ENCODE measurements at regions not wholly inside any gene's neighbourhood (a gene's known extent, or its start where the extent isn't known, plus 50 kb on each side); places are given as distances from the start of the nearest gene placed in this dataset.

GRCh38 chr3:181797431-181797830 lies 85.7 kb downstream of the SOX2 start:
- no peak for DNase-seq
- in situ Hi-C loops (cut with HindIII; ENCODE audit: low pct_ligation_motif_present, low sequenced_read_pairs) = no loop called here
- H3K27me3 ChIP-seq (replicated peaks) = no peaks in the 10 kb centered on the region
- no peak for TF ChIP-seq CTCF (IDR thresholded peaks at IDR 0.05; ENCODE audit: low read depth, low read length, missing control alignments)
- H3K4me3 ChIP-seq (ENCODE audit: low read depth, low read length) = no peak overlapping the region
- no peaks in the 10 kb centered on the region for H3K36me3 ChIP-seq (replicated peaks)
- H3K27ac ChIP-seq = no peak overlapping the region

- H3K27ac ChIP-seq = no peak overlapping the region
- no peak for TF ChIP-seq CTCF (IDR thresholded peaks at IDR 0.05; ENCODE audit: low read depth, low read length, missing control alignments)
- no peak for DNase-seq
- H3K36me3 ChIP-seq (replicated peaks) = no peaks in the 10 kb centered on the region
- H3K27me3 ChIP-seq (replicated peaks) = no peaks in the 10 kb centered on the region
- no peak overlapping the region for H3K4me3 ChIP-seq (ENCODE audit: low read depth, low read length)
- in situ Hi-C loops (cut with HindIII; ENCODE audit: low pct_ligation_motif_present, low sequenced_read_pairs) = no loop called here
These were observed 94.0 kb downstream of the SOX2 start for GRCh38 chr3:181805703-181806102.

- no peak for TF ChIP-seq CTCF (IDR thresholded peaks at IDR 0.05; ENCODE audit: low read depth, low read length, missing control alignments)
- Histone ChIP-seq H3K27ac (no peak overlapping the region), H3K4me3 (ENCODE audit: low read depth, low read length) (no peak overlapping the region), H3K36me3 (replicated peaks) (no peaks in the 10 kb centered on the region), H3K27me3 (replicated peaks) (no peaks in the 10 kb centered on the region)
- DNase-seq = no peak
- in situ Hi-C loops (cut with HindIII; ENCODE audit: low pct_ligation_motif_present, low sequenced_read_pairs) = no loop called here
These were observed 96.3 kb downstream of the SOX2 start for GRCh38 chr3:181808053-181808452.

DNA sequence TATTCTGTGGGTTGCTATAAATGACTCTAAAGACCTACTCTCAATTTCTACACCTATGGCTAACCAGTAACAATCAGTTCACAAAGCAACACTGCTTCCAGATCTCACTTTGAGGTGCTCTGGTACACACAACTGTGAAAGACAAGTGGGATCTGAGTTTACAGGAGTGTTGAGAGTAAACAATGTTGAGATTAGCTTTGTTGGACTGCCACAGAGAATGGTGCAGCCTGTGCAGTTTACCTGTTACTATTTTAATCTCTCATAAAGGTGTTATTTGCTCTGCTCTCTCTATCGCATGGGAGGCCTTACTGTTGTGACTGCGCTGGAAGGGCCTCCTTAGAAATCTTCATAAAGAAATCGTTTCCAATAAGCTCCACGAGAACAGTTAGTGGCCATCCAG lies 112.0 kb downstream of the SOX2 start:
- Histone ChIP-seq H3K27ac (no peak overlapping the region), H3K27me3 (replicated peaks) (no peaks in the 10 kb centered on the region), H3K4me3 (ENCODE audit: low read depth, low read length) (no peak overlapping the region), H3K36me3 (replicated peaks) (no peaks in the 10 kb centered on the region)
- no peak for DNase-seq
- in situ Hi-C loops (cut with HindIII; ENCODE audit: low pct_ligation_motif_present, low sequenced_read_pairs) = no loop called here
- TF ChIP-seq CTCF (IDR thresholded peaks at IDR 0.05; ENCODE audit: low read depth, low read length, missing control alignments) = no peak

GRCh38 chr3:181824961-181825360 lies 113.2 kb downstream of the SOX2 start:
- no peak for TF ChIP-seq CTCF (IDR thresholded peaks at IDR 0.05; ENCODE audit: low read depth, low read length, missing control alignments)
- no peak overlapping the region for H3K27ac ChIP-seq
- H3K27me3 ChIP-seq (replicated peaks) = no peaks in the 10 kb centered on the region
- DNase-seq = no peak
- no peaks in the 10 kb centered on the region for H3K36me3 ChIP-seq (replicated peaks)
- H3K4me3 ChIP-seq (ENCODE audit: low read depth, low read length) = no peak overlapping the region
- in situ Hi-C loops (cut with HindIII; ENCODE audit: low pct_ligation_motif_present, low sequenced_read_pairs) = no loop called here

DNA sequence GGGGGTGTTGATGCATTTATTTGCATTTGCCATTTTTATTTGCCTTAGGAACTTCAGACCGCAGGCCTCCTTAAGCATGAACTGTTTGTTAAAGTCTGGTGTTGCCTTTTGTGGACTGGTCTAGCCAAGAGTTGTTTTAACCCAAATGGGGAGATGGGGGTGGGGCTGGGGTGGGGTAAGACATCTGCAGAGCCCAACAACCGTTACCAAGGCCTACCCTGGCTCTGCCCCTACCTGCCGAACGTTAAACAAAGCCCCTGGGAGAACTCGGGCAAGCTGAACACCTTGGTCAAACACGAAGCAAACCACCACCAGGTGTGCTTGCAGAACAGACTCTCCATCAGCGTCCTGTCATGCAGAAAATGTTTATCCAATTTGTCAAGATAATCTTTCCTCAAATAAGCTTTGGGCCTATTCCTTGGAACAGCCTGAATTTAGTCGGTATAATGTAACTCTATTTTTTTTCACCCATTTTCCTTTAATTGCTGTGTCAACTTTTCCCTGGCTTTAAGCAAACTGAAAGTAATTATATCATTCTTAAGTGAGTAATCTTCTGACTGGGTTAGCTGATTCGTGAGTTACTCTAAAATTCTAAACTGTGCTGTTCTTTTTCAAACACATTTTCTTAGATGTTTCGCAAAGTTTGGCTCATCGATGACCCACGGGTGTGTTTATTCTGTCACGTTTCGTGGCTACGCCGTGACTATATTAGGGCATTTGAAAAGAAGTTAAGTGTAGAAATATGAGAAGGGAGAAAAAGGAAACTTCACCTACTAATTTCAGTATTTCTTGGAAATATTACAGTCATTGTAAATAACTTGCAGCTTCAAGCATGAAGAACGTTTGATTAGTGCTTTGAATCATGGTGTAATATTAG lies 127.6 kb downstream of the SOX2 start:
- DNase-seq = no peak
- in situ Hi-C loops (cut with HindIII; ENCODE audit: low pct_ligation_motif_present, low sequenced_read_pairs) = no loop called here
- Histone ChIP-seq H3K27ac (no peak overlapping the region), H3K27me3 (replicated peaks) (no peaks in the 10 kb centered on the region), H3K36me3 (replicated peaks) (no peaks in the 10 kb centered on the region), H3K4me3 (ENCODE audit: low read depth, low read length) (no peak overlapping the region)
- TF ChIP-seq CTCF (IDR thresholded peaks at IDR 0.05; ENCODE audit: low read depth, low read length, missing control alignments) = no peak
